ENCODE measurements at regions not wholly inside any gene's neighbourhood (a gene's known extent, or its start where the extent isn't known, plus 50 kb on each side); places are given as distances from the start of the nearest gene placed in this dataset.

DNA sequence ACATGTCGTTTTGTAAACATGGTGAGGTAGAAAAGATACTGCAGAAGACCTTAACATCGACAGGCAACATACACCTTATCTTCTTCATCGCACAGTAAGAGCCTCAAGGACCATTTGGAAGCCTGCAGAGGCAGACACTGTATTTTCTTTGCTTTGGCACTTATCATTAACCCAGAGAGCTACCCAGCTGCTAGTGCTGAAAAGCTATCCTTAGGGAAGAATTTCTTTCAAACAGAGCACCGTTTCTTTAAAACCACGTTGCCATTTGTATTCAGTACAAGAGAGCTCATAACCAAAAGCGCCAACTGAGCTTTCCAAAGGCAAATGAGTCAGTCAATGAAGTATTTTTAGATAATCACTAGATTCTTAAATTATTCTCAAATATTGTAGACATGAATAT, 306.6 kb downstream of the EPM2A start:
- ChIA-PET POLR2A (ENCODE audit: unreplicated experiment) (no interaction called here), CTCF (interaction anchor here (0.6 kb wide), 1 partner anchor 25 kb away, joined by 4 read pairs; no protein-coding TSS in a partner anchor)
- no peaks in the 10 kb centered on the region for H3K9me3 ChIP-seq (ENCODE audit: low read length)
- H3K4me1 ChIP-seq (ENCODE audit: insufficient read depth, low read length), result no peaks in the 10 kb centered on the region
- no TSS peak for BruUV-seq (replicated peaks)
- H3K79me2 ChIP-seq (ENCODE audit: low read length), result no peaks in the 10 kb centered on the region
- TF ChIP-seq EZH2 (IDR thresholded peaks at IDR 0.05; ENCODE audit: low read length, unreplicated experiment) (no peak), EZH2phosphoT487 (IDR thresholded peaks at IDR 0.05; ENCODE audit: borderline replicate concordance, low read length) (no peak)
- TF ChIP-seq, protein P1, sequence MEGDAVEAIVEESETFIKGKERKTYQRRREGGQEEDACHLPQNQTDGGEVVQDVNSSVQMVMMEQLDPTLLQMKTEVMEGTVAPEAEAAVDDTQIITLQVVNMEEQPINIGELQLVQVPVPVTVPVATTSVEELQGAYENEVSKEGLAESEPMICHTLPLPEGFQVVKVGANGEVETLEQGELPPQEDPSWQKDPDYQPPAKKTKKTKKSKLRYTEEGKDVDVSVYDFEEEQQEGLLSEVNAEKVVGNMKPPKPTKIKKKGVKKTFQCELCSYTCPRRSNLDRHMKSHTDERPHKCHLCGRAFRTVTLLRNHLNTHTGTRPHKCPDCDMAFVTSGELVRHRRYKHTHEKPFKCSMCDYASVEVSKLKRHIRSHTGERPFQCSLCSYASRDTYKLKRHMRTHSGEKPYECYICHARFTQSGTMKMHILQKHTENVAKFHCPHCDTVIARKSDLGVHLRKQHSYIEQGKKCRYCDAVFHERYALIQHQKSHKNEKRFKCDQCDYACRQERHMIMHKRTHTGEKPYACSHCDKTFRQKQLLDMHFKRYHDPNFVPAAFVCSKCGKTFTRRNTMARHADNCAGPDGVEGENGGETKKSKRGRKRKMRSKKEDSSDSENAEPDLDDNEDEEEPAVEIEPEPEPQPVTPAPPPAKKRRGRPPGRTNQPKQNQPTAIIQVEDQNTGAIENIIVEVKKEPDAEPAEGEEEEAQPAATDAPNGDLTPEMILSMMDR (conservative IDR thresholded peaks at IDR 0.05; ENCODE audit: low read depth, low read length), result no peak
- H3K4me2 ChIP-seq (ENCODE audit: low read length), result no peak overlapping the region
- no peak overlapping the region for H3K9ac ChIP-seq (ENCODE audit: low read length)
- H2AFZ ChIP-seq (ENCODE audit: low read length), result no peak overlapping the region
- H3K4me3 ChIP-seq (ENCODE audit: low read length), result no peak overlapping the region
- H4K20me1 ChIP-seq (ENCODE audit: low read length), result no peaks in the 10 kb centered on the region
- no peaks in the 10 kb centered on the region for H3K27me3 ChIP-seq (ENCODE audit: low read length)
- no peak for ATAC-seq
- intact Hi-C loops (cut with micrococcal nuclease), result no loop called here
- no peaks in the 10 kb centered on the region for H3K9me2 ChIP-seq (replicated peaks; ENCODE audit: low read length)
- H3F3A ChIP-seq (ENCODE audit: low read length, unreplicated experiment), result no peaks in the 10 kb centered on the region
- DNase-seq, result no peak
- H3K27ac ChIP-seq (ENCODE audit: low read length), result no peak overlapping the region
- H3K36me3 ChIP-seq (ENCODE audit: low read depth, low read length), result no peaks in the 10 kb centered on the region

DNA sequence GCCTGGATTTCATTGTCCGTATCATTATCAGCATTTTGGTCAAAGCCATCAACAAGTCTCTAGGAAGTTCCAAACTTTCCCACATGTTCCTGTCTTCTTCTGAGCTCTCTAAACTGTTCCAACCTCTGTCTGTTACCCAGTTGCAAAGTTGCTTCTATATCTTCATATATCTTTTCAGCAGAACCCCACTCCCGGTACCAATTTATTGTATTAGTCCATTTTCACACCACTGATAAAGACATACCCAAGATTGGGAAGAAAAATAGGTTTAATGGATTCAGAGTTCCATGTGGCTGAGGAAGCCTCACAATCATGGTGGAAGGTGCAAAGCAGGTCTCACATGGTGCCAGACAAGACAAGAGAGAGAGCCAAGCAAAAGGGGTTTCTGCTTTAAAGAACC, 293.2 kb downstream of the EPM2A start:
- Histone ChIP-seq H3K27ac (ENCODE audit: low read length) (no peak overlapping the region), H2AFZ (ENCODE audit: low read length) (no peak overlapping the region), H3K27me3 (ENCODE audit: low read length) (no peaks in the 10 kb centered on the region), H3K9me3 (ENCODE audit: low read length) (no peaks in the 10 kb centered on the region), H3K4me1 (ENCODE audit: insufficient read depth, low read length) (no peaks in the 10 kb centered on the region), H3K4me2 (ENCODE audit: low read length) (no peak overlapping the region), H3K36me3 (ENCODE audit: low read depth, low read length) (no peaks in the 10 kb centered on the region), H3K4me3 (ENCODE audit: low read length) (no peak overlapping the region), H3K79me2 (ENCODE audit: low read length) (no peaks in the 10 kb centered on the region), H3K9me2 (replicated peaks; ENCODE audit: low read length) (no peaks in the 10 kb centered on the region), H4K20me1 (ENCODE audit: low read length) (no peaks in the 10 kb centered on the region), H3K9ac (ENCODE audit: low read length) (no peak overlapping the region), H3F3A (ENCODE audit: low read length, unreplicated experiment) (no peaks in the 10 kb centered on the region)
- CTCF ChIA-PET, result no interaction called here
- no peak for ATAC-seq
- no TSS peak for BruUV-seq (replicated peaks)
- POLR2A ChIA-PET (ENCODE audit: unreplicated experiment), result no interaction called here
- DNase-seq, result no peak
- TF ChIP-seq, protein P1 (conservative IDR thresholded peaks at IDR 0.05; ENCODE audit: low read depth, low read length), result no peak
- TF ChIP-seq EZH2phosphoT487 (IDR thresholded peaks at IDR 0.05; ENCODE audit: borderline replicate concordance, low read length) (no peak), EZH2 (IDR thresholded peaks at IDR 0.05; ENCODE audit: low read length, unreplicated experiment) (no peak)
- intact Hi-C loops (cut with micrococcal nuclease), result no loop called here

DNA sequence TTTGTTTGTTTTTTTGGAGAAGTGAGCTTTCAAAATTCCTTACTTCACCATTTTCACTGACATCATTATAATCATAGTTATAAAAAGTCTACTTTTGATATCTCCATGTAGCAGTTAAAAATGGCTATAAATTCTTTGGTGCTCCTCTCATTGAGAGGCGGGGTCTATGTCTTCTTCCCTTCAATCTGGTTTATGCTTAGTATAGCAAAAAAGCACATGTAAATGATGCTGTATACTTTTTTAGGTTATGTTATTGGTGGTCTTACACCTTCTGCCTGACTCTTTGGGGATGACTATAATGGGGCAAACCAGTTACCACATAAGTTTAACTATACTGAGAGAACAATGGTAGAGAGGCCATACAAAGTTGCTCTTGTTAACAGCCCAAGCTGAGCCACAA, 289.6 kb downstream of the EPM2A start:
- H3K4me3 ChIP-seq (ENCODE audit: low read length), result no peak overlapping the region
- no TSS peak for BruUV-seq (replicated peaks)
- H3K27me3 ChIP-seq (ENCODE audit: low read length), result no peaks in the 10 kb centered on the region
- no peak overlapping the region for H3K27ac ChIP-seq (ENCODE audit: low read length)
- DNase-seq (no peak), ATAC-seq (no peak)
- TF ChIP-seq EZH2 (IDR thresholded peaks at IDR 0.05; ENCODE audit: low read length, unreplicated experiment), result no peak
- TF ChIP-seq, protein P1 (conservative IDR thresholded peaks at IDR 0.05; ENCODE audit: low read depth, low read length), result no peak
- intact Hi-C loops (cut with micrococcal nuclease), result no loop called here
- no peaks in the 10 kb centered on the region for H3K4me1 ChIP-seq (ENCODE audit: insufficient read depth, low read length)
- H3K36me3 ChIP-seq (ENCODE audit: low read depth, low read length), result no peaks in the 10 kb centered on the region
- H3F3A ChIP-seq (ENCODE audit: low read length, unreplicated experiment), result no peaks in the 10 kb centered on the region
- no peaks in the 10 kb centered on the region for H3K9me3 ChIP-seq (ENCODE audit: low read length)
- no peak overlapping the region for H3K4me2 ChIP-seq (ENCODE audit: low read length)
- H3K79me2 ChIP-seq (ENCODE audit: low read length), result no peaks in the 10 kb centered on the region
- H2AFZ ChIP-seq (ENCODE audit: low read length), result no peak overlapping the region
- POLR2A ChIA-PET (ENCODE audit: unreplicated experiment), result no interaction called here
- no peak overlapping the region for H3K9ac ChIP-seq (ENCODE audit: low read length)
- no peaks in the 10 kb centered on the region for H4K20me1 ChIP-seq (ENCODE audit: low read length)
- no peaks in the 10 kb centered on the region for H3K9me2 ChIP-seq (replicated peaks; ENCODE audit: low read length)
- CTCF ChIA-PET, result no interaction called here

Measured in PC-3 (cell line).